Tibial nerve (tissue), 4 donors: ENCODE measurements at regions not wholly inside any gene's neighbourhood (a gene's known extent, or its start where the extent isn't known, plus 50 kb on each side); places are given as distances from the start of the nearest gene placed in this dataset.
A peak's percentile ranks its signal among the peaks of the same experiment; 100 is the strongest.

ENCODE experiments used
- CTCF ChIP-seq, 5 experiments: fragments of 200-600 bp in 3 of 5; fragments of 450-650 bp in 2 of 5; sonication (generic) in 3 of 5; IDR thresholded peaks; one replicate each; pipeline ENCODE4 v1.5.1; 2016 to 2019; ENCODE audit warnings: antibody characterized with exemption in 5 of 5, mild to moderate bottlenecking in 3 of 5, moderate library complexity in 2 of 5
- EP300 ChIP-seq, 2 donors: sonication (generic); formaldehyde crosslinking; IDR thresholded peaks; one replicate each; pipeline ENCODE4 v1.6.1; 2017; ENCODE audit warnings: antibody characterized with exemption in 2 of 2, mild to moderate bottlenecking in 1 of 2

GRCh38 chrX:155819966-155820491 is 61.1 kb upstream of the VAMP7 start:
- TF ChIP-seq CTCF (IDR thresholded peaks at IDR 0.05) (peak in 4 of 5 experiments; percentile 15 to 50 (median 32)), EP300 (IDR thresholded peaks at IDR 0.05) (no peak)
